Pancreas (tissue), 10 donors: ENCODE measurements at regions not wholly inside any gene's neighbourhood (a gene's known extent, or its start where the extent isn't known, plus 50 kb on each side); places are given as distances from the start of the nearest gene placed in this dataset.

Experiments
- ATAC-seq, 4 donors: fragments of 200-7000 bp; cut with Tn5 transposase; one replicate each; pipeline versions ENCODE4 v1.8.0 to v1.9.1; 2020; ENCODE audit warnings: mild to moderate bottlenecking in 4 of 4, moderate library complexity in 4 of 4
- DNase-seq, 6 donors: peaks; one replicate each; pipeline ENCODE4 v3.0.0-alpha.2; 2020
- FAIRE-seq: peaks from 2 replicates; lab custom pipeline; 2012; peaks lifted over from hg19 to GRCh38; lab: Jason Lieb, UNC
- H3K27ac ChIP-seq, 4 donors: fragments of 200-600 bp; sonication (generic); 1 replicate in 3 of 4; 2 replicates in 1 of 4; pipeline versions ENCODE4 v1.5.0 to v1.8.0; 2020
- H3K27me3 ChIP-seq, 4 donors: fragments of 200-600 bp; one replicate each; pipeline ENCODE4 v1.8.0; 2021
- H3K36me3 ChIP-seq, 3 donors: fragments of 200-600 bp; sonication (generic) in 1 of 3; one replicate each; pipeline versions ENCODE4 v1.5.0 to v1.8.0; 2020 to 2021
- H3K4me1 ChIP-seq, 3 donors: fragments of 200-600 bp; one replicate each; pipeline ENCODE4 v1.8.0; 2021
- H3K4me3 ChIP-seq, 4 donors: fragments of 200-600 bp; sonication (generic) in 2 of 4; one replicate each; pipeline versions ENCODE4 v1.5.0 to v1.8.0; 2020 to 2021
- H3K9me3 ChIP-seq, 4 donors: fragments of 200-600 bp; one replicate each; pipeline ENCODE4 v1.8.0; 2021
- CTCF ChIP-seq, 4 donors: fragments of 200-600 bp; sonication (generic) in 3 of 4; IDR thresholded peaks; one replicate each; pipeline versions ENCODE4 v1.5.0 to v1.8.0; 2021; ENCODE audit warnings: antibody characterized with exemption in 4 of 4
- WGBS, 2 donors: extraction: QIAGEN DNeasy Blood & Tissue Kit; methylation state at CpG; one replicate each; pipeline ENCODE4 v1.1.7; 2013; 5-methylcytosine and 5-hydroxymethylcytosine counted together
- intact Hi-C, 3 donors: fragments of 100-400 bp; cut with DNase I; formaldehyde crosslinking; loops; one replicate each; pipeline versions ENCODE4 v1.11.1 to v1.14.2; 2022
- donor health status: healthy with polysubstance abuse.
- donor health status: DM: no; HTN: no; CAD: no; lungs with moderate emphysema.
- donor health status: DM: no; HTN: no; CAD: no.
- donor health status: control.
- donor health status: control.
- donor health status: Bipolar disorder and iron deficiency.
- donor health status: DM: yes; HTN: yes; CAD: no.
- donor health status: DM: no; HTN: no; CAD: no.
- donor health status: DM: no; HTN: no; CAD: no.
- donor health status: DM: yes; HTN: yes; CAD: no.

- intact Hi-C loops, result no loop called here
- peak; percentile 45 to 81 (median 60) for ATAC-seq
Observed at GRCh38 chr2:236731767-236732580, 162.3 kb downstream of the ACKR3 start.

DNA sequence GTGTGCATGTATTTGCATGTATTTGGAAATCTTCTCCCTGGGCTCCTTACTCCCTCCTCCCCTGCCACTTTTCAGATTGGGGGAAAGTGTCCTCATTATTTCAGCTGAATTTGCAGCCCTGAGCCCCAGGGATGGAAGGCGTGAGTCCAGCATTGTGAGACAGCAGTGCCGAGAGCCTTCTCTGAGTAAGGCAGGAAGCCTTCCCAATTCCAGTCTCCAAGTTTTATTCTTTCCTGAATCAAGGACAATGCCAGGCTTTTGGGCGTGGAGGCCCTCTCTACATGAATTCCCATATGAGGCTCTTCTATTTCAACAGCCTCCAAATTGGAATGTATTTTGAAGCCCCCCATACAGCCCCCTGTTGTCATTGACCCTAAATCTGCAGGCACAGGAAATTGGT, 163.5 kb downstream of the ACKR3 start:
- Histone ChIP-seq H3K4me1 (no peaks in the 10 kb centered on the region), H3K27ac (no peak overlapping the region), H3K36me3 (no peaks in the 10 kb centered on the region), H3K9me3 (no peaks in the 10 kb centered on the region), H3K27me3 (no peaks in the 10 kb centered on the region), H3K4me3 (no peak overlapping the region)
- WGBS, 2 donors, result 86% methylated on average over 3 of the region's 3 CpGs
- DNase-seq, result no peak
- intact Hi-C loops, result no loop called here
- no peak for TF ChIP-seq CTCF (IDR thresholded peaks at IDR 0.05)
- ATAC-seq, result no peak
- FAIRE-seq, result no peak

More at GRCh38 chr2:236731767-236732580, 162.3 kb downstream of the ACKR3 start:
- H3K36me3 ChIP-seq, result no peaks in the 10 kb centered on the region
- DNase-seq (peak in 1 of 6 donors; percentile 16), FAIRE-seq (peak; percentile 39)
- H3K27me3 ChIP-seq, result no peaks in the 10 kb centered on the region
- no peaks in the 10 kb centered on the region for H3K4me1 ChIP-seq
- no peak overlapping the region for H3K27ac ChIP-seq
- no peak for TF ChIP-seq CTCF (IDR thresholded peaks at IDR 0.05)
- WGBS, 2 donors, result 81 to 84% methylated on average over 12 of the region's 12 CpGs
- no peak overlapping the region for H3K4me3 ChIP-seq
- H3K9me3 ChIP-seq, result no peaks in the 10 kb centered on the region

GRCh38 chr2:236735825-236736238, 166.2 kb downstream of the ACKR3 start:
- TF ChIP-seq CTCF (IDR thresholded peaks at IDR 0.05), result no peak
- Histone ChIP-seq H3K27ac (no peak overlapping the region), H3K4me1 (no peaks in the 10 kb centered on the region), H3K9me3 (no peaks in the 10 kb centered on the region), H3K36me3 (no peaks in the 10 kb centered on the region), H3K27me3 (no peaks in the 10 kb centered on the region), H3K4me3 (no peak overlapping the region)
- intact Hi-C loops, result no loop called here
- WGBS, 2 donors, result 78 to 85% methylated on average over 6 of the region's 6 CpGs
- FAIRE-seq, result no peak
- no peak for DNase-seq
- ATAC-seq, result no peak

DNA sequence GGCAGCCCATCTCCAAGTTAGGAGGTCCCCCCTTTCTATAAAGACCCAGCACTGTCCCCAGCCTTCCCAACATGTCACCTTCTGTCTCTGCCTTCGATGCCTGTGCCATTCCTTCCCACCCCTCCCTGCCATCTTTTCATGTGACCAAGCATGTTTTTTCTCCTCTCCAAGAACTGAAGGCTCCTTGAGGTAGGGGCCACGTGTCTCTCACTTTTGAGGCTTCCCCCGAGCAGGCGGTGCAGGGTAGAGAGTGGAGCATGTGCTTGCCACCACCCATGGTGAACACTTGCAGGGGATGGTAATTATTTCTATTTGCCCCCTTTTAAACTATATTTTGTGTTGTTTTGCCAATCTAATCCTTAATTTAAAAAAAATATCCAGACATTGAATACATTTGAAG, 168.4 kb downstream of the ACKR3 start:
- H3K4me3 ChIP-seq, result no peak overlapping the region
- H3K36me3 ChIP-seq, result no peaks in the 10 kb centered on the region
- FAIRE-seq, result no peak
- DNase-seq, result no peak
- no peak for ATAC-seq
- no peaks in the 10 kb centered on the region for H3K27me3 ChIP-seq
- H3K9me3 ChIP-seq, result no peaks in the 10 kb centered on the region
- no peak for TF ChIP-seq CTCF (IDR thresholded peaks at IDR 0.05)
- intact Hi-C loops, result no loop called here
- no peaks in the 10 kb centered on the region for H3K4me1 ChIP-seq
- H3K27ac ChIP-seq, result no peak overlapping the region
- WGBS, 2 donors, result 77% methylated on average over 4 of the region's 4 CpGs

DNA sequence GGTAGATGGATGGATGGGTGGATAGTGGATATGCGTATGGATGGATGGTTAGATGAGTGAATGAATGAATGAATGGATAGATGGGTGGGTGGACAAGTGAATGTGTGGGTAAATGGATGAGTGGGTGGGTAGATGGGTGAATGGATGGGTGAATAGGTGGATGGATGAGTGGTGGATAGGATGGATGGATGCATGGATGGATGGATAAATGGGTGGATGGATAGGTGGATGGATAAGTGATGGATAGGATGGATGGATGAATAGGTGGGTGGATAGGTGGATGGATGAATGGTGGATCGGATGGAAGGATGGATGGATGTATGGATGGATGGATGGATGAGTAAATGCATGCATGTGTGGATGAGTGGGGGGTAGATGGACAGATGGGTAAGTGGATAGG, 169.3 kb downstream of the ACKR3 start:
- Histone ChIP-seq H3K9me3 (no peaks in the 10 kb centered on the region), H3K4me1 (no peaks in the 10 kb centered on the region), H3K4me3 (no peak overlapping the region), H3K27me3 (no peaks in the 10 kb centered on the region), H3K27ac (no peak overlapping the region), H3K36me3 (no peaks in the 10 kb centered on the region)
- no peak for TF ChIP-seq CTCF (IDR thresholded peaks at IDR 0.05)
- FAIRE-seq (no peak), ATAC-seq (no peak), DNase-seq (no peak)
- WGBS, 2 donors, result 86 to 94% methylated on average over 2 of the region's 2 CpGs
- intact Hi-C loops, result no loop called here
